A549 (cell line): ENCODE measurements at regions not wholly inside any gene's neighbourhood (a gene's known extent, or its start where the extent isn't known, plus 50 kb on each side); places are given as distances from the start of the nearest gene placed in this dataset.

Experiments
- CHD2 ChIP-seq: fragments of 150-350 bp; IDR thresholded peaks from 2 replicates; pipeline ENCODE4 v1.6.1; 2014; ENCODE audit warnings: low read length; ENCODE audit not compliant: partially characterized antibody
- FOSB ChIP-seq: fragments of 250-450 bp; sonication (Bioruptor Pico); IDR thresholded peaks from 2 replicates; pipeline ENCODE4 v1.5.0; 2020; ENCODE audit warnings: mild to moderate bottlenecking, moderate library complexity
- KDM1A ChIP-seq: fragments of 200-600 bp; sonication (generic); IDR thresholded peaks from 2 replicates; pipeline ENCODE4 v1.6.1; 2016; ENCODE audit warnings: low read depth, mild to moderate bottlenecking
- NFE2L2 ChIP-seq: fragments of 150-350 bp; conservative IDR thresholded peaks from 2 replicates; pipeline ENCODE4 v1.6.1; 2014; ENCODE audit warnings: low read length
- PHF8 ChIP-seq: fragments of 200-600 bp; sonication (generic); IDR thresholded peaks from 2 replicates; pipeline ENCODE4 v1.6.1; 2016; ENCODE audit warnings: low read depth, mild to moderate bottlenecking, antibody characterized with exemption, moderate library complexity, borderline replicate concordance
- POLR2A ChIP-seq: IDR thresholded peaks from 2 replicates; pipeline ENCODE4 v1.6.1; 2012; ENCODE audit warnings: mild to moderate bottlenecking, low read length
- TF ChIP-seq, protein P1 (sequence below): fragments of >200 bp; sonication (Bioruptor Twin); formaldehyde crosslinking; IDR thresholded peaks from 3 replicates; pipeline ENCODE4 v1.5.1; 2016
- TF ChIP-seq, protein P2 (sequence below): fragments of 200-600 bp; sonication (generic); IDR thresholded peaks from 2 replicates; pipeline ENCODE4 v1.6.1; 2016; ENCODE audit warnings: antibody characterized with exemption, mild to moderate bottlenecking, moderate library complexity
- TF ChIP-seq, protein P3 (sequence below): IDR thresholded peaks from 2 replicates; pipeline ENCODE4 v1.6.1; 2012

DNA sequence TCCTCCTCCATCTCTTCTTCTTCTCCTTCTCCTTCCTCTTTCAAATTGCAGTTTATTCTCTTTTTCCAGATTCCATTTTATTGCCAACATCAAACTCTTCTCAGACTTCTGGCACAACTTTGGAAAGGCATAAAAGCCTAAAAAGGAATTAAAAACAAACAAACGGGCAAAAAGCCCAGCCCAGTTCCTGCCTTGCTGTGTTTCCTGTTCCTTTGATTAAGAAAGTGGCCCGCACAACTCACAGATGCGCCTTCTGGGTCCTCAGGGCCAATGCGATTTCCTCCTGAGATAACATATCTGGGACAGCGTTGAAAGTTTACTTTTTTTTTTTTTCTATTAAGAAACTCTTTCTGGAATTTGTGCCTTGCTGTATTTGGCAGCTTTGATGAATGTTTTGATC, 158.7 kb upstream of the UBE3A start:
- TF ChIP-seq, protein P1, sequence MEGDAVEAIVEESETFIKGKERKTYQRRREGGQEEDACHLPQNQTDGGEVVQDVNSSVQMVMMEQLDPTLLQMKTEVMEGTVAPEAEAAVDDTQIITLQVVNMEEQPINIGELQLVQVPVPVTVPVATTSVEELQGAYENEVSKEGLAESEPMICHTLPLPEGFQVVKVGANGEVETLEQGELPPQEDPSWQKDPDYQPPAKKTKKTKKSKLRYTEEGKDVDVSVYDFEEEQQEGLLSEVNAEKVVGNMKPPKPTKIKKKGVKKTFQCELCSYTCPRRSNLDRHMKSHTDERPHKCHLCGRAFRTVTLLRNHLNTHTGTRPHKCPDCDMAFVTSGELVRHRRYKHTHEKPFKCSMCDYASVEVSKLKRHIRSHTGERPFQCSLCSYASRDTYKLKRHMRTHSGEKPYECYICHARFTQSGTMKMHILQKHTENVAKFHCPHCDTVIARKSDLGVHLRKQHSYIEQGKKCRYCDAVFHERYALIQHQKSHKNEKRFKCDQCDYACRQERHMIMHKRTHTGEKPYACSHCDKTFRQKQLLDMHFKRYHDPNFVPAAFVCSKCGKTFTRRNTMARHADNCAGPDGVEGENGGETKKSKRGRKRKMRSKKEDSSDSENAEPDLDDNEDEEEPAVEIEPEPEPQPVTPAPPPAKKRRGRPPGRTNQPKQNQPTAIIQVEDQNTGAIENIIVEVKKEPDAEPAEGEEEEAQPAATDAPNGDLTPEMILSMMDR, result no peak
- TF ChIP-seq POLR2A (no peak), PHF8 (no peak), KDM1A (no peak), NFE2L2 (no peak), CHD2 (no peak), FOSB (CRISPR knock-in tag) (no peak)
- TF ChIP-seq, protein P2, sequence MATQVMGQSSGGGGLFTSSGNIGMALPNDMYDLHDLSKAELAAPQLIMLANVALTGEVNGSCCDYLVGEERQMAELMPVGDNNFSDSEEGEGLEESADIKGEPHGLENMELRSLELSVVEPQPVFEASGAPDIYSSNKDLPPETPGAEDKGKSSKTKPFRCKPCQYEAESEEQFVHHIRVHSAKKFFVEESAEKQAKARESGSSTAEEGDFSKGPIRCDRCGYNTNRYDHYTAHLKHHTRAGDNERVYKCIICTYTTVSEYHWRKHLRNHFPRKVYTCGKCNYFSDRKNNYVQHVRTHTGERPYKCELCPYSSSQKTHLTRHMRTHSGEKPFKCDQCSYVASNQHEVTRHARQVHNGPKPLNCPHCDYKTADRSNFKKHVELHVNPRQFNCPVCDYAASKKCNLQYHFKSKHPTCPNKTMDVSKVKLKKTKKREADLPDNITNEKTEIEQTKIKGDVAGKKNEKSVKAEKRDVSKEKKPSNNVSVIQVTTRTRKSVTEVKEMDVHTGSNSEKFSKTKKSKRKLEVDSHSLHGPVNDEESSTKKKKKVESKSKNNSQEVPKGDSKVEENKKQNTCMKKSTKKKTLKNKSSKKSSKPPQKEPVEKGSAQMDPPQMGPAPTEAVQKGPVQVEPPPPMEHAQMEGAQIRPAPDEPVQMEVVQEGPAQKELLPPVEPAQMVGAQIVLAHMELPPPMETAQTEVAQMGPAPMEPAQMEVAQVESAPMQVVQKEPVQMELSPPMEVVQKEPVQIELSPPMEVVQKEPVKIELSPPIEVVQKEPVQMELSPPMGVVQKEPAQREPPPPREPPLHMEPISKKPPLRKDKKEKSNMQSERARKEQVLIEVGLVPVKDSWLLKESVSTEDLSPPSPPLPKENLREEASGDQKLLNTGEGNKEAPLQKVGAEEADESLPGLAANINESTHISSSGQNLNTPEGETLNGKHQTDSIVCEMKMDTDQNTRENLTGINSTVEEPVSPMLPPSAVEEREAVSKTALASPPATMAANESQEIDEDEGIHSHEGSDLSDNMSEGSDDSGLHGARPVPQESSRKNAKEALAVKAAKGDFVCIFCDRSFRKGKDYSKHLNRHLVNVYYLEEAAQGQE, result no peak
- TF ChIP-seq, protein P3, sequence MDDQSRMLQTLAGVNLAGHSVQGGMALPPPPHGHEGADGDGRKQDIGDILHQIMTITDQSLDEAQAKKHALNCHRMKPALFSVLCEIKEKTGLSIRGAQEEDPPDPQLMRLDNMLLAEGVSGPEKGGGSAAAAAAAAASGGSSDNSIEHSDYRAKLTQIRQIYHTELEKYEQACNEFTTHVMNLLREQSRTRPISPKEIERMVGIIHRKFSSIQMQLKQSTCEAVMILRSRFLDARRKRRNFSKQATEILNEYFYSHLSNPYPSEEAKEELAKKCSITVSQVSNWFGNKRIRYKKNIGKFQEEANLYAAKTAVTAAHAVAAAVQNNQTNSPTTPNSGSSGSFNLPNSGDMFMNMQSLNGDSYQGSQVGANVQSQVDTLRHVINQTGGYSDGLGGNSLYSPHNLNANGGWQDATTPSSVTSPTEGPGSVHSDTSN, result no peak
